Astrocyte (in vitro differentiated cells and primary cell): ENCODE measurements at regions not wholly inside any gene's neighbourhood (a gene's known extent, or its start where the extent isn't known, plus 50 kb on each side); places are given as distances from the start of the nearest gene placed in this dataset.
A peak's percentile ranks its signal among the peaks of the same experiment; 100 is the strongest.

Experiments
- DNase-seq: peaks from one replicate; pipeline ENCODE4 v3.0.0-alpha.2; 2010; ENCODE audit warnings: low read depth
- FAIRE-seq: peaks from 2 replicates; lab custom pipeline; 2011; peaks lifted over from hg19 to GRCh38; lab: Jason Lieb, UNC
- H2AFZ ChIP-seq: 2 replicates; pipeline ENCODE4 v1.6.0; 2012; ENCODE audit warnings: low read depth, low read length, inconsistent platforms
- H3K27ac ChIP-seq: 2 replicates; pipeline ENCODE4 v1.5.1; 2011; ENCODE audit warnings: low read depth, low read length, inconsistent platforms
- H3K27me3 ChIP-seq: 2 replicates; pipeline ENCODE4 v1.6.0; 2011; ENCODE audit warnings: low read length, inconsistent platforms; ENCODE audit not compliant: insufficient read depth
- H3K36me3 ChIP-seq: 2 replicates; pipeline ENCODE4 v1.5.1; 2011; ENCODE audit warnings: low read length, inconsistent platforms; ENCODE audit not compliant: insufficient read depth
- H3K4me1 ChIP-seq: 2 replicates; pipeline ENCODE4 v1.5.1; 2011; ENCODE audit warnings: low read length, inconsistent platforms; ENCODE audit not compliant: insufficient read depth
- H3K4me2 ChIP-seq: 2 replicates; pipeline ENCODE4 v1.6.0; 2012; ENCODE audit warnings: low read length, inconsistent platforms
- H3K4me3 ChIP-seq: 2 replicates; pipeline ENCODE4 v1.5.1; 2011; ENCODE audit warnings: low read depth, mild to moderate bottlenecking, low read length, inconsistent platforms; ENCODE audit not compliant: insufficient read depth
- H3K79me2 ChIP-seq: 2 replicates; pipeline ENCODE4 v1.6.0; 2012; ENCODE audit warnings: mild to moderate bottlenecking, low read length, inconsistent platforms; ENCODE audit not compliant: insufficient read depth
- H3K9ac ChIP-seq: 2 replicates; pipeline ENCODE4 v1.6.0; 2012; ENCODE audit warnings: mild to moderate bottlenecking, low read length, inconsistent platforms
- H3K9me3 ChIP-seq: 2 replicates; pipeline ENCODE4 v1.5.1; 2012; ENCODE audit warnings: low read depth, mild to moderate bottlenecking, low read length, inconsistent platforms; ENCODE audit not compliant: insufficient read depth
- H4K20me1 ChIP-seq: 2 replicates; pipeline ENCODE4 v1.6.0; 2012; ENCODE audit warnings: low read length, inconsistent platforms; ENCODE audit not compliant: insufficient read depth
- H3K27ac Mint-ChIP-seq: one replicate; pipeline ENCODE4 v1.8.0; 2021; ENCODE audit warnings: mild to moderate bottlenecking, mixed read lengths; ENCODE audit not compliant: unreplicated experiment
- H3K27me3 Mint-ChIP-seq: one replicate; pipeline ENCODE4 v1.8.0; 2021; ENCODE audit warnings: low read depth, mixed read lengths; ENCODE audit not compliant: unreplicated experiment
- H3K36me3 Mint-ChIP-seq: one replicate; pipeline ENCODE4 v1.8.0; 2021; ENCODE audit warnings: low read depth, mixed read lengths; ENCODE audit not compliant: unreplicated experiment
- H3K4me1 Mint-ChIP-seq: one replicate; pipeline ENCODE4 v1.8.0; 2021; ENCODE audit warnings: low read depth, mixed read lengths; ENCODE audit not compliant: unreplicated experiment
- H3K4me3 Mint-ChIP-seq: one replicate; pipeline ENCODE4 v1.8.0; 2021; ENCODE audit warnings: mild to moderate bottlenecking, moderate library complexity, mixed read lengths; ENCODE audit not compliant: unreplicated experiment
- H3K9me3 Mint-ChIP-seq: one replicate; pipeline ENCODE4 v1.8.0; 2021; ENCODE audit warnings: mild to moderate bottlenecking, mixed read lengths; ENCODE audit not compliant: unreplicated experiment
- CTCF ChIP-seq: IDR thresholded peaks from 2 replicates; pipeline ENCODE4 v1.5.1; 2011; ENCODE audit warnings: low read depth, mild to moderate bottlenecking, inconsistent platforms, low read length, moderate library complexity; ENCODE audit not compliant: insufficient read depth
- EZH2 ChIP-seq: IDR thresholded peaks from 2 replicates; pipeline ENCODE4 v1.6.1; 2012; ENCODE audit warnings: mild to moderate bottlenecking, low read length, inconsistent platforms; ENCODE audit not compliant: insufficient read depth

GRCh38 chrX:7414753-7415152, 266.8 kb upstream of the PUDP start:
- Mint-ChIP-seq H3K4me3 (no peak overlapping the region), H3K9me3 (no peaks in the 10 kb centered on the region), H3K4me1 (no peaks in the 10 kb centered on the region), H3K27me3 (no peaks in the 10 kb centered on the region), H3K36me3 (no peaks in the 10 kb centered on the region), H3K27ac (no peak overlapping the region)
- Histone ChIP-seq H2AFZ (no peak overlapping the region), H3K79me2 (no peaks in the 10 kb centered on the region), H3K9ac (no peak overlapping the region), H3K9me3 (no peaks in the 10 kb centered on the region), H3K36me3 (no peaks in the 10 kb centered on the region), H3K4me2 (no peak overlapping the region), H3K27ac (no peak overlapping the region), H3K4me1 (no peaks in the 10 kb centered on the region), H4K20me1 (no peaks in the 10 kb centered on the region), H3K27me3 (no peaks in the 10 kb centered on the region), H3K4me3 (no peak overlapping the region)
- no peak for TF ChIP-seq CTCF
- TF ChIP-seq EZH2: no peak
- FAIRE-seq (peak; percentile 79), DNase-seq (no peak)

DNA sequence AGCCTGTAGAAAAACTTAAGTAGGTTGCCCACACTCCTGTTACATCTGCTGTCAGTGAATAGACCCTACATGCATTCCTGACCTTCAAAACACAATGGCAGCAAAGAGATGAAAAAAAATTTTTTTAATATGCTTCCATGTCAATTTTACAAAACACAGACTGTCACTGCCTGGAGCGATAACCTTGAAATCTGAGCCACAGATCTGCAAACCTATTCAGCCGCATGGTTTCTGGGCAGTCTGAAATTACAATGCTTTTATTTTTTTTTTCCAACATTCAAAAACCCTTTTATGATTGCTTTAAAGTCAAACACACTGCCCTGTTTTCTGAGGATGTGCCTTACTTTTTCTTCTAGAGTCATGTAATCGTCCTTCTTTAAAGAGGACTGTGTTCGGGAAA, 264.9 kb upstream of the PUDP start:
- no peaks in the 10 kb centered on the region for H3K36me3 ChIP-seq
- DNase-seq (no peak), FAIRE-seq (no peak)
- TF ChIP-seq EZH2: no peak
- no peak for TF ChIP-seq CTCF
- no peaks in the 10 kb centered on the region for H3K4me1 ChIP-seq
- no peak overlapping the region for H2AFZ ChIP-seq
- Mint-ChIP-seq H3K27me3 (no peaks in the 10 kb centered on the region), H3K36me3 (no peaks in the 10 kb centered on the region), H3K27ac (no peak overlapping the region), H3K4me1 (no peaks in the 10 kb centered on the region), H3K9me3 (no peaks in the 10 kb centered on the region), H3K4me3 (no peak overlapping the region)
- no peaks in the 10 kb centered on the region for H4K20me1 ChIP-seq
- no peaks in the 10 kb centered on the region for H3K9me3 ChIP-seq
- H3K4me3 ChIP-seq: no peak overlapping the region
- H3K79me2 ChIP-seq: no peaks in the 10 kb centered on the region
- H3K4me2 ChIP-seq: no peak overlapping the region
- no peak overlapping the region for H3K9ac ChIP-seq
- H3K27ac ChIP-seq: no peak overlapping the region
- H3K27me3 ChIP-seq: no peaks in the 10 kb centered on the region

DNA sequence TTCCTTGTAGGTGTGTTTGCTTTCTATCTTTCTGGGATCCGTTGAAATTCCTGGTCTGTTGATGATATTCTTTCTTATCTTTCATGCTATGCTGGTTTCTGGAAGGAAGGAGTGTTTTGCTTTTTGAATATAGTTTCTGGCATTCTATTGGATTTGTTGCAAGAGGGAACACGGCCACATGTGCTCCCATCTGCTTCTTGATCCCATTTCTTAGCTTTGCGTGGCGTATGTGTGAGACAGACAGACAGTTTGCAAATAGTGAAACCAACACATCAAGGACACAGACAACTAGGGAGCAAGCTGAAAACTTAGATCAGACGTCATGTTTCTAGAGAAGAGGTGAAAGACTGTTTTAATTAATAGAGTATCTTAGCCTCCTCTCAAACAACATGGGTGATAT, 261.9 kb upstream of the PUDP start:
- FAIRE-seq: no peak
- Histone ChIP-seq H3K79me2 (no peaks in the 10 kb centered on the region), H3K4me1 (no peaks in the 10 kb centered on the region), H3K9ac (no peak overlapping the region), H3K9me3 (no peaks in the 10 kb centered on the region), H3K27me3 (no peaks in the 10 kb centered on the region), H4K20me1 (no peaks in the 10 kb centered on the region), H2AFZ (no peak overlapping the region), H3K4me2 (no peak overlapping the region), H3K27ac (no peak overlapping the region), H3K36me3 (no peaks in the 10 kb centered on the region), H3K4me3 (no peak overlapping the region)
- H3K4me1 Mint-ChIP-seq: no peaks in the 10 kb centered on the region
- no peaks in the 10 kb centered on the region for H3K27me3 Mint-ChIP-seq
- no peak overlapping the region for H3K4me3 Mint-ChIP-seq
- no peak for TF ChIP-seq EZH2
- TF ChIP-seq CTCF: no peak
- H3K27ac Mint-ChIP-seq: no peak overlapping the region
- no peak for DNase-seq
- no peaks in the 10 kb centered on the region for H3K36me3 Mint-ChIP-seq
- H3K9me3 Mint-ChIP-seq: peaks cover 2% of the 10 kb centered on the region
